HAP-1 (cell line): ENCODE measurements at regions not wholly inside any gene's neighbourhood (a gene's known extent, or its start where the extent isn't known, plus 50 kb on each side); places are given as distances from the start of the nearest gene placed in this dataset.

Source experiments
- DNase-seq, 2 experiments: peaks; one replicate each; pipeline ENCODE4 v3.0.0-alpha.2; 2016 to 2020; ENCODE audit warnings: low spot score in 2 of 2
- H3K27me3 ChIP-seq: fragments of 250-450 bp; sonication (Bioruptor Pico); 2 replicates; pipeline ENCODE4 v1.5.1; 2020; ENCODE audit warnings: low read depth, mild to moderate bottlenecking, moderate library complexity
- H3K36me3 ChIP-seq: fragments of 250-450 bp; sonication (Bioruptor Pico); replicated peaks from 2 replicates; pipeline ENCODE4 v1.5.1; 2020; ENCODE audit warnings: mild to moderate bottlenecking
- H3K4me1 ChIP-seq: fragments of 250-450 bp; sonication (Bioruptor Pico); 2 replicates; pipeline ENCODE4 v1.5.1; 2020; ENCODE audit warnings: mild to moderate bottlenecking
- H3K4me3 ChIP-seq: fragments of 250-450 bp; sonication (Bioruptor Pico); 2 replicates; pipeline ENCODE4 v1.5.1; 2020; ENCODE audit warnings: mild to moderate bottlenecking, moderate library complexity
- H3K9me3 ChIP-seq: fragments of 250-450 bp; sonication (Bioruptor Pico); 2 replicates; pipeline ENCODE4 v1.5.1; 2020; ENCODE audit warnings: mild to moderate bottlenecking, moderate library complexity
- in situ Hi-C: fragments of 300-500 bp; cut with MboI; formaldehyde crosslinking; loops from 3 replicates; pipeline ENCODE4 v1.14.3; 2020; ENCODE audit warnings: low sequenced_read_pairs, inconsistent platforms, mixed read lengths

GRCh38 chr7:42506097-42506496 lies 269.1 kb upstream of the GLI3 start:
- in situ Hi-C loops: no loop called here

GRCh38 chr7:42502022-42502421 lies 265.0 kb upstream of the GLI3 start:
- DNase-seq: no peak
- Histone ChIP-seq H3K36me3 (no peaks in the 10 kb centered on the region), H3K9me3 (no peaks in the 10 kb centered on the region), H3K4me1 (no peaks in the 10 kb centered on the region), H3K27me3 (no peaks in the 10 kb centered on the region), H3K4me3 (no peak overlapping the region)
- in situ Hi-C loops: no loop called here

More at GRCh38 chr7:42506097-42506496, 269.1 kb upstream of the GLI3 start:
- no peak for DNase-seq
- Histone ChIP-seq H3K4me1 (no peaks in the 10 kb centered on the region), H3K4me3 (no peak overlapping the region), H3K9me3 (no peaks in the 10 kb centered on the region), H3K36me3 (no peaks in the 10 kb centered on the region), H3K27me3 (no peaks in the 10 kb centered on the region)

DNA sequence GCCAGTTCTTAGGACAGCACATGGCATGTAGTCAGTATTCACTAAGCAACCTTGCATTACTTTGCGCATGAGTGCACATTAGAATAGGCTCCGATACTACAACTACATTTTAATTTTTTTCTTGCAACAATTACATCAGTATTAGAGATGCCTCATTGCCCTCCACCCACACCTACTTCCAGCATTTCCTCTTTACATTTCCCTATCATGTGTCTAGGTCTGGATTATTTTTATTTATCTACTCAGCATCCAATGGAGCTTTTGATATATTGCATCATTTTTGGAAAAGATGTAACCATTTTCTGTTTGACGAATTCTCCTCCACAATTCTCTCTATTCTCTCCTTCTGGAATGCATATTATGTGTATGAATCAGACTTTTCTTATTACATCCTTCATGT lies 258.2 kb upstream of the GLI3 start:
- Histone ChIP-seq H3K27me3 (peaks cover 8% of the 10 kb centered on the region), H3K36me3 (no peaks in the 10 kb centered on the region), H3K4me3 (no peak overlapping the region), H3K9me3 (no peaks in the 10 kb centered on the region), H3K4me1 (no peaks in the 10 kb centered on the region)
- in situ Hi-C loops: no loop called here
- no peak for DNase-seq

- no peak for DNase-seq
- Histone ChIP-seq H3K36me3 (no peaks in the 10 kb centered on the region), H3K27me3 (peaks cover 8% of the 10 kb centered on the region), H3K4me1 (no peaks in the 10 kb centered on the region), H3K4me3 (no peak overlapping the region), H3K9me3 (no peaks in the 10 kb centered on the region)
- in situ Hi-C loops: no loop called here
Observed at GRCh38 chr7:42494736-42495135, 257.7 kb upstream of the GLI3 start.

GRCh38 chr7:42494199-42494710 lies 257.2 kb upstream of the GLI3 start:
- peaks cover 8% of the 10 kb centered on the region for H3K27me3 ChIP-seq
- no peak overlapping the region for H3K4me3 ChIP-seq
- DNase-seq: no peak
- no peaks in the 10 kb centered on the region for H3K4me1 ChIP-seq
- H3K36me3 ChIP-seq: no peaks in the 10 kb centered on the region
- in situ Hi-C loops: no loop called here
- H3K9me3 ChIP-seq: no peaks in the 10 kb centered on the region

DNA sequence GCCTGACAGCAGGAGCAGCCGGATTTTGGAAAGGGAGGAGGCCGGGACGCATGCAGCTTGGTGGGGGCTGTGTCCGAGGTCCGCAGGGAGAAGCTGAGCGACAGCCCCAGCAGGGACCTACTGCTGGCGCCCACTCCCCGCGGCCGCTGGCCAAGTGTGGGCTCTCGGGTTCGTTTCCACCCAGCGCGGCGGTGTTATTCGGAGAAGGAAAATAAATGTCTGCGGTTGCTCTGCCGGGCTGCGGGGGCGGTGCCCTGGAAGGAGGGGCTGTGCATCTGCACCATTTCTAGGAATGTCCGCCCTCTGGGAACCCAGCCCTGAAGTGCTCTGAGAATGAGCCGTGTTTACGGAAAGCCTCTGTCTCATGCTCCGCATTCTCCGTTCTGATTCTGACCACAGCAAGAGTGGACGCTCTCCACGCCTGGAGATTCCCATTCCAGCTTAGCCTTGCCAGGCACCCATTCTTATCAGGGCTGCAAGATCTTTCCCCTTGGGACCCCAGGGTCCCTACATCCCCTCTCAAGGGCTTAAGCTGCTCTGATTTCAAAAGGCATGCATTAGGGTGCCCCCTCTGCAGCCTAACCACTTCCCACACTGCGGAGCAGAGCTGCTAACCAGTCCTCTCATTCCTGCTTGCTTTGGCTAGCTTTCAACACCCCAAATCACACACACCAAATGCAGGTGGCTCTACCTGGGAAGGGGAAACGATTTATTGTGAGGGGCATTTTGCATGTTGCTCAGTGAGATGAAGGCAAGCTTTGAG lies 256.6 kb upstream of the GLI3 start:
- H3K4me1 ChIP-seq: no peaks in the 10 kb centered on the region
- H3K36me3 ChIP-seq: no peaks in the 10 kb centered on the region
- peak overlapping the region; percentile 26 for H3K4me3 ChIP-seq

GRCh38 chr7:42492920-42493319 lies 255.9 kb upstream of the GLI3 start:
- no peaks in the 10 kb centered on the region for H3K36me3 ChIP-seq
- H3K27me3 ChIP-seq: peaks cover 8% of the 10 kb centered on the region
- no peak for DNase-seq
- H3K9me3 ChIP-seq: no peaks in the 10 kb centered on the region
- no peaks in the 10 kb centered on the region for H3K4me1 ChIP-seq
- in situ Hi-C loops: no loop called here
- no peak overlapping the region for H3K4me3 ChIP-seq

More for the DNA sequence above, 256.6 kb upstream of the GLI3 start:
- in situ Hi-C loops: no loop called here
- H3K27me3 ChIP-seq: peaks cover 8% of the 10 kb centered on the region
- peak; percentile 39 to 69 for DNase-seq
- no peaks in the 10 kb centered on the region for H3K9me3 ChIP-seq

GRCh38 chr7:42491106-42491505 lies 254.1 kb upstream of the GLI3 start:
- in situ Hi-C loops: no loop called here
- H3K36me3 ChIP-seq: no peaks in the 10 kb centered on the region
- DNase-seq: no peak
- no peaks in the 10 kb centered on the region for H3K4me1 ChIP-seq
- no peak overlapping the region for H3K4me3 ChIP-seq
- peaks cover 6% of the 10 kb centered on the region for H3K27me3 ChIP-seq
- no peaks in the 10 kb centered on the region for H3K9me3 ChIP-seq

DNA sequence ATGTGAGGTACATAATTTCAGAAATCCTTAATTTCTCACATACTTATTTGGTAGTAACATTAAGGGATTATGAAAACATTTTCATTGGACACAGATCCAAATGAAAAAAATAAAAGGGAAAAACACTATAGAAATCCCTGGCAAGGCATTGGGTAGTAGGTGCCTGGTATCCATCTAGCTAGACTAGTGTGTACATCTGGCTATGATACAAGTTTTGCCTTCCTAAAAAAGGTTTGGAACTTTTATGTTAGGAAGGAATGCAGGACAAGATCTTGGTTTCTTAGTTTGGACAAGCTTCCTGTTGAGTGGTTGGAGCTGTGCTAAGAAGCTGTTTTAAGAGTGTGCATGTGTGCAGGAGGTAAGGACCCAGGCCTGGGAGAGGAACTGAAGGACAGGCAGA lies 252.3 kb upstream of the GLI3 start:
- no peaks in the 10 kb centered on the region for H3K36me3 ChIP-seq
- H3K9me3 ChIP-seq: no peaks in the 10 kb centered on the region
- H3K27me3 ChIP-seq: peaks cover 6% of the 10 kb centered on the region
- no peak for DNase-seq
- H3K4me3 ChIP-seq: no peak overlapping the region
- no peaks in the 10 kb centered on the region for H3K4me1 ChIP-seq
- in situ Hi-C loops: no loop called here

DNA sequence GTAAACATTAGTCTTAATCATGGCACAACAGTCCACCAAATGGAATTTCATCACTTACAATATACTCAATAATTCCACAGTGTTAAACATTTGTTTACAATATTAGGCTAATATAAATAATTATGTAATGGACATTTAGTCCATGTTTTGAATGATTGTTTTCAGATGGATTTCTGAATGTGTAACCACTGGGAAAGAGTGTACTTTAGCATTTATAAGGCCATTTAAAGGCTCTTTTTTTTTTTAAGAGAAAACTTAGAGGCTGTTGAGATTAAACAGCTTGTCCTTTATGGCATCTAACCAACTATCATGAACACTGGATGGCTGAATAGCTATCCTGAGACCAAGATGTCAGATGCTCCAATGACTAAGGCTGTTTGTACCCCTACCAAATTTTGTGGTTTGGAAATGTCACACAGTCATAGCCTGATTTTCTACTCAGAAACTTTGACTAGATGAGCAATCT lies 248.3 kb upstream of the GLI3 start:
- Histone ChIP-seq H3K27me3 (no peaks in the 10 kb centered on the region), H3K4me3 (no peak overlapping the region), H3K4me1 (no peaks in the 10 kb centered on the region), H3K9me3 (no peaks in the 10 kb centered on the region), H3K36me3 (no peaks in the 10 kb centered on the region)
- in situ Hi-C loops: no loop called here
- DNase-seq: no peak

GRCh38 chr7:42483886-42484285 lies 246.9 kb upstream of the GLI3 start:
- no peak for DNase-seq
- H3K9me3 ChIP-seq: no peaks in the 10 kb centered on the region
- in situ Hi-C loops: no loop called here
- no peaks in the 10 kb centered on the region for H3K4me1 ChIP-seq
- no peaks in the 10 kb centered on the region for H3K27me3 ChIP-seq
- H3K4me3 ChIP-seq: no peak overlapping the region
- H3K36me3 ChIP-seq: no peaks in the 10 kb centered on the region

DNA sequence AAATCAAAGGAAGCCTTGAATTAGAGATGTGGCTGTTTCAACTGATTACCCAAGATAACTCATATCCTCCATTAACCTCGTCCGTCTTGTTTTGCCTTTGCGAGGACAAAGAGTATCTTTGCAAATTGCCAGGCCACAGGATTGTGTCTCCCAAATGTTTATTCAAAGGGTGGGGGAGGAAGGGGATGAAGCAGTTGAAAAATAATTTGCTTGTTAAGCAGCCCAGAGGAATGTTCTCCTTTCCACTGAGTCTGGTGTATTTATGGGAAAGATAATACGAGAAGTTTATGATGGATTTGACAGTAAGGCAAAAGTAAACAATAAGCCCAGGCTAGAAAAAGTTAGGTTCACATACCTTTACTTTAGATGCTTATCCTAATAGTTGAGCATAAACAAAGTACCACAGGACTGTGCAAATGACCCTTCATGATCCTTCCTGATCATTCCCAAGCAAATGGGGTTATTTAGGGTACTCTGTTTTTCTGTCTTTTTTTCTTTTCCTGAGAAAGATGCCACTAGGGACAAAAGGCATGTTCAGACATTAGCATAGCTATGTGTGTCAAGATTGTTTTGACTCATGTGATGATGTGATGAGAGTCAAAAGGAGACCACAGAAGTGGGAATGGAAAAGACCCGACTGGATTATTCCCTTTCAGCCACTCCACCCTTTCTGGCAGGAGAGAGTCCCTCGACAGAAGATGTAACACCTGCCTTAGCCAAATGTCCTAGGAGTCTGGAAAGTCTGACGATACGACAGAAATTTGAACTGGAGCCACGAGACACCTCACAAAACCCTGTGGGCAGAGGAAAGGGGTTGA lies 243.0 kb upstream of the GLI3 start:
- Histone ChIP-seq H3K4me1 (no peaks in the 10 kb centered on the region), H3K27me3 (no peaks in the 10 kb centered on the region), H3K9me3 (no peaks in the 10 kb centered on the region), H3K4me3 (no peak overlapping the region), H3K36me3 (no peaks in the 10 kb centered on the region)
- in situ Hi-C loops: no loop called here
- DNase-seq: no peak

DNA sequence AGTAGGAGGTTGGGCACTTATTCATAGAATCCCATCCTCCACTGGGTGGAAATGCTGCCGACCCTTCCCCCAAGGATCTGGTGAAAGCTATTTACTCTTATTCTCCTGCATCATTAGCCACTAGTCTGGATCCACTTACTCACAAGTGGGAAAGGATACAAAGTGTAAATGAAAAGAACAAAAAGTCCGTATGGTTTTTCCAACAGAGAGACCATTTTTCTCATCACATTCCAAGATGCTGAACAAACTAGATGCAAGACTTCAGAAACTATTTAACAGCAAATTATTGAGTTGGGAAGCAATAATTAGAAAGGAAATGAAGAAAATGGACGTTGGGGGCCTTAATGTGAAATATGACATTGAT lies 242.4 kb upstream of the GLI3 start:
- in situ Hi-C loops: no loop called here
- Histone ChIP-seq H3K4me3 (no peak overlapping the region), H3K4me1 (no peaks in the 10 kb centered on the region), H3K9me3 (no peaks in the 10 kb centered on the region), H3K27me3 (no peaks in the 10 kb centered on the region), H3K36me3 (no peaks in the 10 kb centered on the region)
- DNase-seq: no peak

DNA sequence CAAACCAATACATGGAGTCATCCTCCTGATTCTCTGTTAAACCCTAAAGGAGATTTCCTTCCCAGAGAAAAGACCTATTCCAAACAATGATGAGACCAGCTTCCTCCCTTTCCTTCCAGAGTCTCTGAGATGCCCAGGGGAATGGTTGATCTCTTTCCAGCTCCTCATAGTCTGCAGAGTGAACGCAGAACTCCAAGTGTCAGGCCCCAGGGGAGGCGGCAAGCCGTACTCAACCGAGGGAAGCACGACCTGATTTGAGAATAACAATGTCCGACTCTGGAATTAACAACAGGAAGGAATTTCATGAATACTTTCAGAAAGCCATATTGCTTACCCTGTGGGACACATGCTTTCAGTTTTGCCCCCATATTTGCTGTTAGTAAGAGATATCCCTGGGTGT lies 241.7 kb upstream of the GLI3 start:
- DNase-seq: no peak
- Histone ChIP-seq H3K4me3 (no peak overlapping the region), H3K36me3 (no peaks in the 10 kb centered on the region), H3K9me3 (no peaks in the 10 kb centered on the region), H3K4me1 (no peaks in the 10 kb centered on the region), H3K27me3 (peaks cover 3% of the 10 kb centered on the region; the same call in 1 of the 2 replicates)
- in situ Hi-C loops: no loop called here
